ENCODE measurements at regions not wholly inside any gene's neighbourhood (a gene's known extent, or its start where the extent isn't known, plus 50 kb on each side); places are given as distances from the start of the nearest gene placed in this dataset.

GRCh38 chr4:137029026-137029425 is 503.3 kb downstream of the PCDH18 start:
- Histone ChIP-seq H3K27ac (ENCODE audit: low read depth in 1 of 2, low read length in 2 of 2) (no peak overlapping the region), H3K4me2 (replicated peaks; ENCODE audit: extremely low read depth, low read length, poor library complexity, severe bottlenecking) (no peak overlapping the region), H3K79me2 (ENCODE audit: insufficient read depth, low read length) (no peaks in the 10 kb centered on the region), H3K4me1 (ENCODE audit: control insufficient read depth in 1 of 2, insufficient read depth in 2 of 2, low read length in 2 of 2) (no peaks in the 10 kb centered on the region), H3K4me3 (replicated peaks in 1 of 3; ENCODE audit: low read depth in 2 of 3, low read length in 3 of 3) (no peak overlapping the region), H3K36me3 (replicated peaks in 1 of 2; ENCODE audit: control insufficient read depth in 1 of 2, insufficient read depth in 2 of 2, low read length in 2 of 2) (no peaks in the 10 kb centered on the region), H3K9ac (ENCODE audit: insufficient read depth, low read length, poor library complexity, severe bottlenecking) (no peak overlapping the region), H3K9me3 (replicated peaks in 1 of 2; ENCODE audit: control insufficient read depth in 1 of 2, insufficient read depth in 1 of 2, low read length in 2 of 2) (no peaks in the 10 kb centered on the region), H3K27me3 (ENCODE audit: control insufficient read depth in 2 of 2, insufficient read depth in 2 of 2, low read length in 2 of 2) (no peaks in the 10 kb centered on the region), H4K20me1 (ENCODE audit: insufficient read depth, low read length) (no peaks in the 10 kb centered on the region), H2AFZ (ENCODE audit: insufficient read depth, low read depth, low read length, poor library complexity, severe bottlenecking) (no peak overlapping the region)
- Mint-ChIP-seq H3K9me3 (peaks cover 0 to under 1% (median 0%) of the 10 kb centered on the region in 7 donors), H3K36me3 (no peaks in the 10 kb centered on the region), H3K27me3 (ENCODE audit: low read depth in 3 of 3) (no peaks in the 10 kb centered on the region), H3K4me3 (no peak overlapping the region), H3K4me1 (no peaks in the 10 kb centered on the region), H3K27ac (no peak overlapping the region)
- WGBS (ENCODE audit: insufficient coverage), result no CpG with 5 or more reads among the region's 3 CpGs
- TF ChIP-seq CTCF (IDR thresholded peaks at IDR 0.05), result no peak
- intact Hi-C loops (cut with micrococcal nuclease), result no loop called here
- no peak for DNase-seq

DNA sequence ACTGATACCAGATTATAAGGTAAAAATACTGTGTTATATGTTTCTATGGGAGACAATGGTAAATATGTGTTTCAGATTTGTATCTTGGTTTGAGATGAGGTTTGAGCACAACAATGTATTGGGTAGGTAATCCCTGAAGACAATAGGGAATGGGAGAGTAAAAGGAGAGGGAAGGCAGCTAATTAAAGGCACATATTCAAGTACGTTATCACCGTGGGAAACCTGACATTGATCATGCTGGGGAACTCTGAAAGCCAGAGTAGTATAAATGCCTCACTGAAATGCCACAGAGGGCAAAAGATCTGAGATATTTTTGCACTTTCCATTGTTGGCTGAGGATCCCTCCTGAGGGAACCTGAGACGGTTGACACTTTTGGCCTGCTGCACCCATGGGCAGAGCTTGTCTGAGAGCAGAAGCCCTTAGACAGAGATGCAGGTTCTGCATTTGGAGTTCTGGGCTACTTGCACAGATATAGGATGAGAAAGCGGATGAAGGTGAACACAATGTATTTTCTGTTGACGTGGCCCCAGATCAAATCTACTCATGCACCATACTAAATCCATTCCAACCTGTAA is 506.7 kb downstream of the PCDH18 start:
- intact Hi-C loops (cut with micrococcal nuclease), result no loop called here

More for the DNA sequence above, 506.7 kb downstream of the PCDH18 start:
- Mint-ChIP-seq H3K27ac (peak overlapping the region in 1 of 7 donors; percentile 42), H3K27me3 (ENCODE audit: low read depth in 3 of 3) (no peaks in the 10 kb centered on the region), H3K4me3 (no peak overlapping the region), H3K9me3 (peaks cover 0 to 3% (median 0%) of the 10 kb centered on the region in 7 donors), H3K4me1 (no peaks in the 10 kb centered on the region), H3K36me3 (no peaks in the 10 kb centered on the region)
- Histone ChIP-seq H3K27me3 (ENCODE audit: control insufficient read depth in 2 of 2, insufficient read depth in 2 of 2, low read length in 2 of 2) (no peaks in the 10 kb centered on the region), H3K79me2 (ENCODE audit: insufficient read depth, low read length) (no peaks in the 10 kb centered on the region), H3K36me3 (replicated peaks in 1 of 2; ENCODE audit: control insufficient read depth in 1 of 2, insufficient read depth in 2 of 2, low read length in 2 of 2) (no peaks in the 10 kb centered on the region), H3K9me3 (replicated peaks in 1 of 2; ENCODE audit: control insufficient read depth in 1 of 2, insufficient read depth in 1 of 2, low read length in 2 of 2) (no peaks in the 10 kb centered on the region), H3K27ac (ENCODE audit: low read depth in 1 of 2, low read length in 2 of 2) (no peak overlapping the region), H2AFZ (ENCODE audit: insufficient read depth, low read depth, low read length, poor library complexity, severe bottlenecking) (no peak overlapping the region), H3K4me1 (ENCODE audit: control insufficient read depth in 1 of 2, insufficient read depth in 2 of 2, low read length in 2 of 2) (no peaks in the 10 kb centered on the region), H3K9ac (ENCODE audit: insufficient read depth, low read length, poor library complexity, severe bottlenecking) (no peak overlapping the region), H4K20me1 (ENCODE audit: insufficient read depth, low read length) (no peaks in the 10 kb centered on the region), H3K4me3 (replicated peaks in 1 of 3; ENCODE audit: low read depth in 2 of 3, low read length in 3 of 3) (no peak overlapping the region), H3K4me2 (replicated peaks; ENCODE audit: extremely low read depth, low read length, poor library complexity, severe bottlenecking) (no peak overlapping the region)
- 90% methylated on average over 3 of the region's 5 CpGs for WGBS (ENCODE audit: insufficient coverage)
- TF ChIP-seq CTCF (IDR thresholded peaks at IDR 0.05), result no peak
- no peak for DNase-seq
